ENCODE measurements at regions not wholly inside any gene's neighbourhood (a gene's known extent, or its start where the extent isn't known, plus 50 kb on each side); places are given as distances from the start of the nearest gene placed in this dataset.

GRCh38 chr15:37520026-37520425 is 414.4 kb upstream of the TMCO5A start (continued):
- TF ChIP-seq ZBTB33 (IDR thresholded peaks at IDR 0.05) (no peak), JUND (IDR thresholded peaks at IDR 0.05) (no peak), FOXA2 (IDR thresholded peaks at IDR 0.05) (no peak)

- no peaks in the 10 kb centered on the region for H3K36me3 ChIP-seq (ENCODE audit: control insufficient read depth in 4 of 4, insufficient read depth in 3 of 4, low read depth in 1 of 4, low read length in 3 of 4)
- no peaks in the 10 kb centered on the region for H3K4me1 ChIP-seq (ENCODE audit: control insufficient read depth in 4 of 4, insufficient read depth in 4 of 4, low read length in 3 of 4)
- H3K27me3 ChIP-seq (ENCODE audit: control insufficient read depth in 4 of 4, insufficient read depth in 4 of 4, low read length in 3 of 4), result peaks cover 0 to 3% (median 0%) of the 10 kb centered on the region in 4 donors
- H3K4me3 ChIP-seq (ENCODE audit: low read depth in 1 of 3, low read length in 3 of 3), result no peak overlapping the region
- 46% methylated on average over 1 of the region's 1 CpG for WGBS
- TF ChIP-seq REST (IDR thresholded peaks at IDR 0.05) (no peak), RAD21 (IDR thresholded peaks at IDR 0.05) (no peak), TAF1 (conservative IDR thresholded peaks at IDR 0.05) (no peak), ATF3 (IDR thresholded peaks at IDR 0.05) (no peak), JUND (IDR thresholded peaks at IDR 0.05) (no peak), MAX (IDR thresholded peaks at IDR 0.05) (no peak), FOXA2 (IDR thresholded peaks at IDR 0.05) (no peak), HNF4A (conservative IDR thresholded peaks at IDR 0.05) (no peak), HNF4G (IDR thresholded peaks at IDR 0.05) (no peak), EGR1 (IDR thresholded peaks at IDR 0.05; ENCODE audit: low read depth in 2 of 2) (no peak), GABPA (IDR thresholded peaks at IDR 0.05 in 1 of 2, conservative IDR thresholded peaks at IDR 0.05 in 1 of 2) (no peak), FOXA1 (IDR thresholded peaks at IDR 0.05) (no peak), ZBTB33 (IDR thresholded peaks at IDR 0.05) (no peak), CTCF (IDR thresholded peaks at IDR 0.05; ENCODE audit: low read depth, low read length, missing input control) (no peak)
- no peak overlapping the region for H3K27ac ChIP-seq (ENCODE audit: low read depth in 1 of 2, low read length in 2 of 2)
- no peaks in the 10 kb centered on the region for H3K9me3 ChIP-seq (ENCODE audit: control insufficient read depth in 4 of 4, low read length in 3 of 4)
- no peak for DNase-seq (ENCODE audit: low spot score)
- no peak overlapping the region for H3K9ac ChIP-seq (ENCODE audit: low read depth in 1 of 2, low read length in 2 of 2)
These were observed 413.6 kb upstream of the TMCO5A start for GRCh38 chr15:37520882-37521281.

Measured in liver (tissue), 8 donors.